ENCODE measurements at regions not wholly inside any gene's neighbourhood (a gene's known extent, or its start where the extent isn't known, plus 50 kb on each side); places are given as distances from the start of the nearest gene placed in this dataset.
A peak's percentile ranks its signal among the peaks of the same experiment; 100 is the strongest.

GRCh38 chr3:163556813-163557523 lies 1521.3 kb downstream of the SI start:
- H3K36me3 ChIP-seq (ENCODE audit: control insufficient read depth, insufficient read depth, low read length): no peaks in the 10 kb centered on the region; the same call in 2 of the 3 replicates

DNA sequence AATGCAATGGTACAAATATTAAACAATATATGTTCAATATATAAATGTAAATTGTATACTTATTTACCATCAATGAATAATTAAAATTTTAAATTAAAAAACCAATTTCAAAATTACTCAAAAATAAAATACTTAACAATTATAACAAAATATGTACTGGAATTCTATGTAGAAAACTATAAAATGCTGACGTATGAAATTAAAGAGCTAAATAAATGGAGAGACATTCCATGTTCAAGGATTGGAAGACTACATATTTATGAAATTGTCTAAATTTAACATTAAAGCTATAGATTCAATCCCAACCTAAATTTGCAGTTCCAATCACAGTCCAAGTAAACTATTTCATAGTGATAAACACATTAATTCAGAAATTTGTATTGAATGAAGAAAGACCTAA lies 1522.4 kb downstream of the SI start:
- CTCF ChIA-PET (ENCODE audit: low intra/inter-chr PET ratio): no interaction called here
- ATAC-seq (no peak), FAIRE-seq (no peak), DNase-seq (ENCODE audit: extremely low read depth in 1 of 4, low spot score in 3 of 4) (no peak)
- Histone ChIP-seq H4K20me1 (replicated peaks; ENCODE audit: control insufficient read depth, insufficient read depth, low read length) (no peaks in the 10 kb centered on the region), H3K4me1 (replicated peaks in 1 of 2; ENCODE audit: control insufficient read depth in 2 of 2, insufficient read depth in 2 of 2, low read length in 2 of 2) (no peaks in the 10 kb centered on the region), H3K4me3 (no peak overlapping the region), H3K36me3 (ENCODE audit: control insufficient read depth, insufficient read depth, low read length) (no peaks in the 10 kb centered on the region; the same call in 2 of the 3 replicates), H3K79me2 (ENCODE audit: control insufficient read depth, insufficient read depth, low read length) (peaks cover 40% of the 10 kb centered on the region), H2AFZ (ENCODE audit: low read depth, low read length) (no peak overlapping the region), H3K9me1 (ENCODE audit: control insufficient read depth, insufficient read depth, low read length) (no peaks in the 10 kb centered on the region), H3K9me3 (replicated peaks; ENCODE audit: control insufficient read depth, insufficient read depth, low read depth, low read length) (no peaks in the 10 kb centered on the region), H3K27ac (ENCODE audit: extremely low read depth, low read depth, low read length) (no peak overlapping the region), H3K9ac (ENCODE audit: insufficient read depth in 1 of 2, low read depth in 2 of 2, low read length in 2 of 2) (no peak overlapping the region), H3K27me3 (ENCODE audit: control insufficient read depth in 2 of 2, insufficient read depth in 2 of 2, low read length in 2 of 2) (no peaks in the 10 kb centered on the region), H3K4me2 (ENCODE audit: insufficient read depth, low read length) (no peak overlapping the region)
- POLR2A ChIA-PET: no interaction called here
- intact Hi-C loops (cut with micrococcal nuclease) (no loop called here), in situ Hi-C loops (cut with MboI) (no loop called here)
- BruUV-seq (replicated peaks): no TSS peak
- TF ChIP-seq ZBTB1 (CRISPR knock-in tag; IDR thresholded peaks at IDR 0.05; ENCODE audit: borderline replicate concordance, low read depth) (no peak), MAFK (IDR thresholded peaks at IDR 0.05; ENCODE audit: low read length) (peak; percentile 41; the same call in 1 of the 2 replicates), ZNF316 (IDR thresholded peaks at IDR 0.05) (peak; percentile 88), MAFF (IDR thresholded peaks at IDR 0.05; ENCODE audit: low read length) (peak; percentile 31; the same call in 1 of the 2 replicates), C11orf30 (IDR thresholded peaks at IDR 0.05; ENCODE audit: low read depth) (peak; percentile 64; the same call in 1 of the 2 replicates), OTX1 (CRISPR knock-in tag; IDR thresholded peaks at IDR 0.05) (no peak), E2F3 (CRISPR knock-in tag; IDR thresholded peaks at IDR 0.05) (no peak)
- 0% methylated on average over 1 of the region's 1 CpG for WGBS (ENCODE audit: insufficient coverage, low coverage, missing lambda C conversion rate)

More at GRCh38 chr3:163556813-163557523, 1521.3 kb downstream of the SI start:
- Histone ChIP-seq H4K20me1 (replicated peaks; ENCODE audit: control insufficient read depth, insufficient read depth, low read length) (no peaks in the 10 kb centered on the region), H3K4me1 (replicated peaks in 1 of 2; ENCODE audit: control insufficient read depth in 2 of 2, insufficient read depth in 2 of 2, low read length in 2 of 2) (no peaks in the 10 kb centered on the region), H3K9me3 (replicated peaks; ENCODE audit: control insufficient read depth, insufficient read depth, low read depth, low read length) (no peaks in the 10 kb centered on the region), H3K27me3 (ENCODE audit: control insufficient read depth in 2 of 2, insufficient read depth in 2 of 2, low read length in 2 of 2) (no peaks in the 10 kb centered on the region), H3K4me2 (ENCODE audit: insufficient read depth, low read length) (no peak overlapping the region), H3K4me3 (no peak overlapping the region), H3K79me2 (ENCODE audit: control insufficient read depth, insufficient read depth, low read length) (peaks cover 43% of the 10 kb centered on the region), H3K9me1 (ENCODE audit: control insufficient read depth, insufficient read depth, low read length) (no peaks in the 10 kb centered on the region), H3K9ac (ENCODE audit: insufficient read depth in 1 of 2, low read depth in 2 of 2, low read length in 2 of 2) (no peak overlapping the region), H3K27ac (ENCODE audit: extremely low read depth, low read depth, low read length) (no peak overlapping the region), H2AFZ (ENCODE audit: low read depth, low read length) (no peak overlapping the region)
- in situ Hi-C loops (cut with MboI): no loop called here
- WGBS (ENCODE audit: insufficient coverage, low coverage, missing lambda C conversion rate): 20% methylated on average over 4 of the region's 4 CpGs
- FAIRE-seq (peak; percentile 48), DNase-seq (ENCODE audit: extremely low read depth in 1 of 4, low spot score in 3 of 4) (no peak), ATAC-seq (no peak)
- ChIA-PET CTCF (ENCODE audit: low intra/inter-chr PET ratio) (interaction anchor here (0.6 kb wide), 1 partner anchor 53 kb away, joined by 3 read pairs; no protein-coding TSS in a partner anchor), POLR2A (no interaction called here)
- intact Hi-C loops (cut with micrococcal nuclease): no loop called here
- TF ChIP-seq MAFG (tag; conservative IDR thresholded peaks at IDR 0.05): no peak
- TF ChIP-seq FOXJ2 (tag; IDR thresholded peaks at IDR 0.05): 0 out of 2 replicates have a peak, but pooled peaks have one; percentile 19
- BruUV-seq (replicated peaks): no TSS peak
